ENCODE measurements at regions not wholly inside any gene's neighbourhood (a gene's known extent, or its start where the extent isn't known, plus 50 kb on each side); places are given as distances from the start of the nearest gene placed in this dataset.

GRCh38 chr6:15063253-15063853 is 182.5 kb upstream of the JARID2 start:
- TF ChIP-seq EZH2 (IDR thresholded peaks at IDR 0.05; ENCODE audit: insufficient read depth, low read length) (no peak), CTCF (IDR thresholded peaks at IDR 0.05; ENCODE audit: insufficient read depth, low read depth, low read length) (no peak)
- H3K27me3 ChIP-seq (ENCODE audit: insufficient read depth, low read length): no peaks in the 10 kb centered on the region
- H3K27ac Mint-ChIP-seq (ENCODE audit: unreplicated experiment): peak overlapping the region; percentile 35
- H3K36me3 Mint-ChIP-seq (ENCODE audit: low read depth, unreplicated experiment): no peaks in the 10 kb centered on the region
- no peaks in the 10 kb centered on the region for H3K36me3 ChIP-seq (ENCODE audit: insufficient read depth, low read length)
- peak overlapping the region; percentile 83 for H3K27ac ChIP-seq (ENCODE audit: low read depth, low read length)
- H3K4me1 Mint-ChIP-seq (ENCODE audit: low read depth, unreplicated experiment): peaks cover 22% of the 10 kb centered on the region
- no peak overlapping the region for H3K4me3 Mint-ChIP-seq (ENCODE audit: unreplicated experiment)
- H3K9me3 Mint-ChIP-seq (ENCODE audit: unreplicated experiment): no peaks in the 10 kb centered on the region
- no peak for FAIRE-seq
- H2AFZ ChIP-seq (ENCODE audit: low read depth, low read length): peak overlapping the region; percentile 12
- H3K9me3 ChIP-seq (ENCODE audit: insufficient read depth, low read depth, low read length): no peaks in the 10 kb centered on the region
- no peaks in the 10 kb centered on the region for H4K20me1 ChIP-seq (ENCODE audit: insufficient read depth, low read length)
- no peaks in the 10 kb centered on the region for H3K79me2 ChIP-seq (ENCODE audit: insufficient read depth, low read length)
- peak overlapping the region; percentile 57 for H3K9ac ChIP-seq (ENCODE audit: low read length)
- peaks cover 31% of the 10 kb centered on the region for H3K4me1 ChIP-seq (ENCODE audit: insufficient read depth, low read length)
- H3K4me3 ChIP-seq (ENCODE audit: insufficient read depth, low read depth, low read length): no peak overlapping the region
- no peaks in the 10 kb centered on the region for H3K27me3 Mint-ChIP-seq (ENCODE audit: low read depth, unreplicated experiment)
- H3K4me2 ChIP-seq (ENCODE audit: low read length): no peak overlapping the region
- DNase-seq (ENCODE audit: low read depth): peak; percentile 15

DNA sequence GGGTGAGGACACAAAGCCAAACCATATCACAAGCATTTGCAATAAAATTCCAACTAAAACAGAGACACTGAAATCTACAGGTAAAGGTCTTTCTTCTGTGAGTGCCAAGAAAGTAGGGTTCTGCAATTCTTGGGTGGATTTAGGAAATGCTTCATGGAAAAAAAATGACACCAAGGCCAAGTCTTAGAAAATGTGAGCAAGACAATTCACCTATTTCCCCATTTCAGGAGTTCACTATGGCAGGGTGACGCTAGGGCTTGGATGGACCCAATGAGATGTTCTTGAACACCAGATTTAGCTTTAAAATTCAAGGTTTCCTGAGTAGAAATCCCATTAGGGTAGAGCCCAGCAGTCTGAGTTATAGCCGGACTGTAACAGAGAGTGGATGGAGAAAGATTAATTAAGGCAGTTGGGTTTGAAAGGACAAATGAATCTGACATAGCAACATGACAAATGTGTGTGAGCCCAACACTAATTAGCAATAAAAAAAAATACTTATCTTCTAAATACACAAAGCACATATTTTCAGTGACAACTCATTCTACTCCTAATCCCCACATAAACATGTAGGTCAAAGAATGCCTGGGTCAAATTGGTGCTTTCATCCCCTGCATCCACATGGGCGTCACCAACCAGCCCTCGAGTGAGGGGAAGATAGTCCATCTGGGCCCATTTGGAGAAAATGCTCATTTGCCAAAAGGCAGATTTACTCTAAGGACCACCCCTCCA is 180.4 kb upstream of the JARID2 start:
- H3K4me2 ChIP-seq (ENCODE audit: low read length): peak overlapping the region; percentile 18
- H4K20me1 ChIP-seq (ENCODE audit: insufficient read depth, low read length): no peaks in the 10 kb centered on the region
- no peaks in the 10 kb centered on the region for H3K79me2 ChIP-seq (ENCODE audit: insufficient read depth, low read length)
- no peak overlapping the region for H3K9ac ChIP-seq (ENCODE audit: low read length)
- H3K27ac ChIP-seq (ENCODE audit: low read depth, low read length): peak overlapping the region; percentile 41
- H3K4me1 Mint-ChIP-seq (ENCODE audit: low read depth, unreplicated experiment): peaks cover 22% of the 10 kb centered on the region
- no peaks in the 10 kb centered on the region for H3K36me3 Mint-ChIP-seq (ENCODE audit: low read depth, unreplicated experiment)
- H3K27ac Mint-ChIP-seq (ENCODE audit: unreplicated experiment): no peak overlapping the region
- no peaks in the 10 kb centered on the region for H3K9me3 ChIP-seq (ENCODE audit: insufficient read depth, low read depth, low read length)
- FAIRE-seq (no peak), DNase-seq (ENCODE audit: low read depth) (peak; percentile 71)
- TF ChIP-seq CTCF (IDR thresholded peaks at IDR 0.05; ENCODE audit: insufficient read depth, low read depth, low read length) (no peak), EZH2 (IDR thresholded peaks at IDR 0.05; ENCODE audit: insufficient read depth, low read length) (no peak)
- H3K27me3 ChIP-seq (ENCODE audit: insufficient read depth, low read length): no peaks in the 10 kb centered on the region
- no peaks in the 10 kb centered on the region for H3K36me3 ChIP-seq (ENCODE audit: insufficient read depth, low read length)
- H3K4me3 Mint-ChIP-seq (ENCODE audit: unreplicated experiment): no peak overlapping the region
- no peak overlapping the region for H2AFZ ChIP-seq (ENCODE audit: low read depth, low read length)
- peaks cover 31% of the 10 kb centered on the region for H3K4me1 ChIP-seq (ENCODE audit: insufficient read depth, low read length)
- H3K4me3 ChIP-seq (ENCODE audit: insufficient read depth, low read depth, low read length): no peak overlapping the region
- no peaks in the 10 kb centered on the region for H3K9me3 Mint-ChIP-seq (ENCODE audit: unreplicated experiment)
- peaks cover 2% of the 10 kb centered on the region for H3K27me3 Mint-ChIP-seq (ENCODE audit: low read depth, unreplicated experiment)
